Loucy (cell line): ENCODE measurements at regions not wholly inside any gene's neighbourhood (a gene's known extent, or its start where the extent isn't known, plus 50 kb on each side); places are given as distances from the start of the nearest gene placed in this dataset.

Source experiments
- H2AFZ ChIP-seq: fragments of 200-600 bp; sonication (generic); 2 replicates; pipeline ENCODE4 v1.6.0; 2016; ENCODE audit warnings: antibody characterized with exemption, mild to moderate bottlenecking, low read length, moderate library complexity
- H3F3A ChIP-seq: fragments of 200-600 bp; 2 replicates; pipeline ENCODE4 v1.6.0; 2016; ENCODE audit warnings: antibody characterized with exemption, low read depth, mild to moderate bottlenecking
- H3K27me3 ChIP-seq: fragments of 200-600 bp; sonication (generic); 2 replicates; pipeline ENCODE4 v1.6.1; 2014; ENCODE audit warnings: low read length, mild to moderate bottlenecking; ENCODE audit not compliant: insufficient read depth, poor library complexity, severe bottlenecking
- H3K36me3 ChIP-seq: fragments of 200-600 bp; sonication (generic); 2 replicates; pipeline ENCODE4 v1.6.1; 2016; ENCODE audit warnings: low read length; ENCODE audit not compliant: insufficient read depth
- H3K4me1 ChIP-seq: fragments of 200-600 bp; sonication (generic); 2 replicates; pipeline ENCODE4 v1.5.1; 2014; ENCODE audit warnings: low read length, mild to moderate bottlenecking; ENCODE audit not compliant: insufficient read depth, poor library complexity, severe bottlenecking
- H3K4me2 ChIP-seq: fragments of 200-600 bp; sonication (generic); 2 replicates; pipeline ENCODE4 v1.6.0; 2014; ENCODE audit warnings: antibody characterized with exemption, low read length, low read depth, mild to moderate bottlenecking; ENCODE audit not compliant: poor library complexity, severe bottlenecking
- H3K4me3 ChIP-seq: fragments of 200-600 bp; sonication (generic); 2 replicates; pipeline ENCODE4 v1.5.1; 2014; ENCODE audit warnings: low read length, mild to moderate bottlenecking, mixed read lengths; ENCODE audit not compliant: poor library complexity, severe bottlenecking
- H3K79me2 ChIP-seq: fragments of 200-600 bp; sonication (generic); 2 replicates; pipeline ENCODE4 v1.6.1; 2014; ENCODE audit warnings: low read length; ENCODE audit not compliant: insufficient read depth
- H3K9ac ChIP-seq: fragments of 200-600 bp; sonication (generic); 2 replicates; pipeline ENCODE4 v1.6.0; 2014; ENCODE audit warnings: mild to moderate bottlenecking, low read depth, low read length, moderate library complexity; ENCODE audit not compliant: poor library complexity, severe bottlenecking
- H3K9me2 ChIP-seq: fragments of 200-600 bp; sonication (generic); replicated peaks from 2 replicates; pipeline ENCODE4 v1.6.1; 2016; ENCODE audit warnings: low read depth, low read length, mixed read lengths
- H3K9me3 ChIP-seq: fragments of 200-600 bp; sonication (generic); 2 replicates; pipeline ENCODE4 v1.6.1; 2014; ENCODE audit warnings: mild to moderate bottlenecking, antibody characterized with exemption, low read length, low read depth; ENCODE audit not compliant: insufficient read depth
- H4K20me1 ChIP-seq: fragments of 200-600 bp; sonication (generic); 2 replicates; pipeline ENCODE4 v1.6.0; 2014; ENCODE audit warnings: antibody characterized with exemption, low read length, mild to moderate bottlenecking; ENCODE audit not compliant: insufficient read depth, poor library complexity, severe bottlenecking
- CTCF ChIP-seq: fragments of 200-600 bp; sonication (generic); conservative IDR thresholded peaks from 2 replicates; pipeline ENCODE4 v1.5.1; 2014; ENCODE audit warnings: mild to moderate bottlenecking, antibody characterized with exemption, low read length
- EZH2phosphoT487 ChIP-seq: fragments of 200-600 bp; IDR thresholded peaks from 2 replicates; pipeline ENCODE4 v1.6.1; 2018; ENCODE audit warnings: antibody characterized with exemption, mild to moderate bottlenecking, moderate library complexity, borderline replicate concordance

- Histone ChIP-seq H3K9me3 (no peaks in the 10 kb centered on the region), H3K4me2 (no peak overlapping the region), H3K27me3 (no peaks in the 10 kb centered on the region), H3K4me3 (no peak overlapping the region), H3K9me2 (no peaks in the 10 kb centered on the region), H2AFZ (no peak overlapping the region), H3F3A (no peaks in the 10 kb centered on the region), H3K9ac (no peak overlapping the region), H4K20me1 (no peaks in the 10 kb centered on the region), H3K4me1 (peaks cover 4% of the 10 kb centered on the region), H3K79me2 (peaks cover 20% of the 10 kb centered on the region), H3K36me3 (peaks cover 36% of the 10 kb centered on the region; the same call in 1 of the 2 replicates)
- TF ChIP-seq CTCF = no peak
- no peak for TF ChIP-seq EZH2phosphoT487
Observed at GRCh38 chr14:105850853-105851581, 324.6 kb downstream of the TMEM121 start.

GRCh38 chr14:105851716-105852377 lies 325.5 kb downstream of the TMEM121 start:
- Histone ChIP-seq H3K79me2 (peaks cover 28% of the 10 kb centered on the region), H3K9me3 (no peaks in the 10 kb centered on the region), H2AFZ (no peak overlapping the region), H3K4me3 (no peak overlapping the region), H3F3A (no peaks in the 10 kb centered on the region), H3K9me2 (no peaks in the 10 kb centered on the region), H3K27me3 (no peaks in the 10 kb centered on the region), H3K4me1 (peaks cover 11% of the 10 kb centered on the region), H3K9ac (no peak overlapping the region), H3K36me3 (peaks cover 36% of the 10 kb centered on the region; the same call in 1 of the 2 replicates), H4K20me1 (no peaks in the 10 kb centered on the region), H3K4me2 (no peak overlapping the region)
- TF ChIP-seq CTCF (no peak), EZH2phosphoT487 (no peak)

GRCh38 chr14:105852378-105853088 lies 326.1 kb downstream of the TMEM121 start:
- peaks cover 36% of the 10 kb centered on the region; the same call in 1 of the 2 replicates for H3K36me3 ChIP-seq
- H3K79me2 ChIP-seq = peaks cover 35% of the 10 kb centered on the region
- H3K9ac ChIP-seq = no peak overlapping the region
- no peaks in the 10 kb centered on the region for H3F3A ChIP-seq
- no peak overlapping the region for H2AFZ ChIP-seq
- no peaks in the 10 kb centered on the region for H3K9me2 ChIP-seq
- no peak overlapping the region for H3K4me2 ChIP-seq
- H3K9me3 ChIP-seq = no peaks in the 10 kb centered on the region
- H3K27me3 ChIP-seq = no peaks in the 10 kb centered on the region
- no peak overlapping the region for H3K4me3 ChIP-seq
- H4K20me1 ChIP-seq = peaks cover 3% of the 10 kb centered on the region
- H3K4me1 ChIP-seq = peaks cover 18% of the 10 kb centered on the region
- TF ChIP-seq CTCF = no peak
- no peak for TF ChIP-seq EZH2phosphoT487
